ENCODE measurements at regions not wholly inside any gene's neighbourhood (a gene's known extent, or its start where the extent isn't known, plus 50 kb on each side); places are given as distances from the start of the nearest gene placed in this dataset.
"Not testable (repeated sequence)": the region's sequence is repeated elsewhere in the genome, so short reads cannot be mapped to it uniquely, and the experiment has no call there.

- no peak for DNase-seq
Measured at GRCh38 chr5:68830377-68830898, 263.4 kb upstream of the SLC30A5 start.

GRCh38 chr5:68834491-68834981, 259.3 kb upstream of the SLC30A5 start:
- DNase-seq = no peak

- no peak for DNase-seq
Measured at GRCh38 chr5:68838157-68838718, 255.6 kb upstream of the SLC30A5 start.

GRCh38 chr5:68839019-68839552, 254.7 kb upstream of the SLC30A5 start:
- DNase-seq = peak; percentile 11

- DNase-seq = peak; percentile 40
Measured at GRCh38 chr5:68843624-68844364, 250.0 kb upstream of the SLC30A5 start.

- DNase-seq = no peak
Measured at GRCh38 chr5:68845131-68845530, 248.7 kb upstream of the SLC30A5 start.

- no peak for DNase-seq
Measured at GRCh38 chr5:68846828-68847227, 247.0 kb upstream of the SLC30A5 start.

GRCh38 chr5:68848091-68848490, 245.7 kb upstream of the SLC30A5 start:
- peak; percentile 80 for DNase-seq

GRCh38 chr5:68849103-68849502, 244.7 kb upstream of the SLC30A5 start:
- DNase-seq = peak; percentile 7

- no peak for DNase-seq
Measured at GRCh38 chr5:68849906-68850305, 243.9 kb upstream of the SLC30A5 start.

- DNase-seq = no peak
Measured at GRCh38 chr5:68861099-68861498, 232.7 kb upstream of the SLC30A5 start.

- no peak for DNase-seq
Measured at GRCh38 chr5:68862560-68862959, 231.3 kb upstream of the SLC30A5 start.

- not testable (repeated sequence) for DNase-seq
Measured at GRCh38 chr5:68865192-68865591, 228.6 kb upstream of the SLC30A5 start.

GRCh38 chr5:68872088-68872839, 221.6 kb upstream of the SLC30A5 start:
- peak; percentile 10 for DNase-seq

GRCh38 chr5:68873198-68873597, 220.6 kb upstream of the SLC30A5 start:
- no peak for DNase-seq

GRCh38 chr5:68875351-68875750, 218.5 kb upstream of the SLC30A5 start:
- DNase-seq = no peak

GRCh38 chr5:68883436-68883835, 210.4 kb upstream of the SLC30A5 start:
- DNase-seq = no peak

GRCh38 chr5:68884144-68884754, 209.6 kb upstream of the SLC30A5 start:
- DNase-seq = no peak

- DNase-seq = peak; percentile 10
Measured at GRCh38 chr5:68884883-68885282, 208.9 kb upstream of the SLC30A5 start.

- no peak for DNase-seq
Measured at GRCh38 chr5:68886814-68887213, 207.0 kb upstream of the SLC30A5 start.

GRCh38 chr5:68891718-68892117, 202.1 kb upstream of the SLC30A5 start:
- DNase-seq = no peak

- peak; percentile 15 for DNase-seq
Measured at GRCh38 chr5:68894673-68895072, 199.1 kb upstream of the SLC30A5 start.

- peak; percentile 90 for DNase-seq
Measured at GRCh38 chr5:68898951-68899471, 194.8 kb upstream of the SLC30A5 start.

Data from EL (cell line).